Stimulated activated CD4-positive, alpha-beta T cell treated with anti-CD3 and anti-CD28 coated beads, Interleukin-4, amount 100 ng/mL, for 4 hours (primary cell): ENCODE measurements at regions not wholly inside any gene's neighbourhood (a gene's known extent, or its start where the extent isn't known, plus 50 kb on each side); places are given as distances from the start of the nearest gene placed in this dataset.
"Not testable (repeated sequence)": the region's sequence is repeated elsewhere in the genome, so short reads cannot be mapped to it uniquely, and the experiment has no call there.

Experiments used
- DNase-seq, 2 experiments: peaks; one replicate each; pipeline ENCODE4 v3.0.0-alpha.2; 2020

DNA sequence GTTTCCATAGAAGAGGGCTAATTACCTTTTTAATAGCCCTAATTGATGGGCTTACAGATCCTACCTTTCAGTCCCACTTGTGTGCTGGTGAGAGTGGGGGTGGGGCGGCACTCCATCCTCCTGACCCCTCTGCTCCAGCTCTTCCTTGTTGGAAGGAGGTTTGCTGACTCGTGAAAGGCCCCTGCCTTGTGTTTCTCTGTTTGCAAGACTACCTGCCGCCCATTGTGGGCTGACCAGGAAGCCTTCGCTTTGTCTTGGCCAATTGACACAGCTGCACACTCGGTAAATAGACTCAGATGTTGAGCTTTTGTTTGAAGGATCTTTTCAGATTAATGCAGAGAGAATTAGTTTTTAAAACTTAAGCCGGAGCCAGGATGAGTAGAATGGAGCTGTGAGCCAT is 197.3 kb upstream of the HES1 start:
- DNase-seq, result no peak

DNA sequence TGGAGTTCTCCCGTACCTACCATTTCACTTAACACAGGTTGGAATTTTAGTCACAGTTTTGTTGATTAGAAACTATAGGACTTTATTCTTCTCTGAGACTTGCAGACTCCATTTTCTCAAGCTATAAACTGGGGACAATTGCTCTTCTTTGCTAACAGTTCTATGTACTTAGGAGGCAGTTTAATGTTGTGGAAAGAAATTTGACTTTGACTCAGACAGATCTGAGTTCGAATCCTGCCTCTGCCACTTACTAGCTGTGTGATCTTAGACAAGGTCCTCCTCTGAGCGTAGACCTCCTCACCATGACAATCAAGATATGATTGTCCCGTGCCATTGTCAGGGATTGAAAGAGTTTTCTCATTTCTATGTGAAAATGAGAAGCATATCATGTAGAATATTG is 196.4 kb upstream of the HES1 start:
- no peak for DNase-seq

DNA sequence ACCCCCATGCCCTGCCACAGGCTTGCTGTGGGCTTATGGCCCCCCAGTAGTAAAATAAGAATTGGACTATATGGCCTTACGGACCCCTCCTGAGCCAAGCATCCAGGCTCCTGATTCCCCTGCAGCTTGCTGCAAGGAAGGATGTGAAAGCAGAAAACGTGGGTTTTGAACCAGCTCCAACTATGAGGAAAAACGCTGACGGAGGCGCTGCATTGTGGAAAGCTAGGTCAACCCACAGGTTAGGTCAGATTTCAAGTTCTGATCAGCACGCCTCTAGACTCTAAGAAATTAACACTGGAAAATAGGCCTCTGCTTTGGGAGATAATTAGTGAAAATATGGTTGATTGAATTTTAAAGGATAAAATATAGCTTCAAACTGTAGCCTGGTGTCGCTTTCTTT is 195.4 kb upstream of the HES1 start:
- no peak for DNase-seq

DNA sequence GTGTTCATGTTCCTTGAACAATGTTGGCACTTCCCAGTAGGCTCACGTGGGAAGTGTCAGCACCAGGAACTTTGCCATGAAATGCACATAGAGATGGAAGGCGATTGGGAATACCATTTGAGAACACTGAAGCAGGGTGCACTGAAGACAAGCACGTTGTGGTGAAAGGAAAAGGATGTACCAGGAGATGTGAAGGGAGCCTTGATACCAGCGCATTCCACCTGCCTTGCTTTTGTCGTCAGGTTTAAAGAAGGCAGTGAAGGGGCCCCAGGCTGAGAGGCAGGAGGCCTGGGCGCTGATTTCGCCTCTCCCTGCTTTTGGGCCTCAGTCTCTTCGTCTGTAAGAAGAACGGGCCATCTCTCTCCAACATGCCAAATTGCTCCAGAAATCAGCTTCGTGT is 194.5 kb upstream of the HES1 start:
- no peak for DNase-seq

GRCh38 chr3:193942516-193943055 is 193.4 kb upstream of the HES1 start:
- no peak for DNase-seq

- no peak for DNase-seq
These were observed 192.7 kb upstream of the HES1 start for GRCh38 chr3:193943200-193943599.

- DNase-seq, result no peak
These were observed 192.0 kb upstream of the HES1 start for GRCh38 chr3:193943851-193944517.

DNA sequence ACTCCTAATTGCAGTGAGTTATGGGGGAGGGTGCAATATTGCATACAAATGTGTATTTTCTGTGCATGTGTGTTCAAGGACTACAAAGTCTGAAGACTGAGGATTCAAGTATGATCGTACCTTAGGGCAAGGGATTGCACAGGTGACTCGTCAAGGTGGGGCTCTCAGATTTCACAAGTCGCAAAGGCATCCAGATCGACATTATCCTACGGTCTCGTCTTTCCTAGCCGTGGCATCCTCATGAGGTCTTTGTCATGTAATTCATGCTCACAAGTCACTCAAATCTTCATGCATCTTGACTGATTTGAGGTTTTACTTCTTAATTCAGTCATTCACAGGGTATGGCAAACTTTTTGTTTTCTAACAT is 191.4 kb upstream of the HES1 start:
- DNase-seq, result no peak

DNA sequence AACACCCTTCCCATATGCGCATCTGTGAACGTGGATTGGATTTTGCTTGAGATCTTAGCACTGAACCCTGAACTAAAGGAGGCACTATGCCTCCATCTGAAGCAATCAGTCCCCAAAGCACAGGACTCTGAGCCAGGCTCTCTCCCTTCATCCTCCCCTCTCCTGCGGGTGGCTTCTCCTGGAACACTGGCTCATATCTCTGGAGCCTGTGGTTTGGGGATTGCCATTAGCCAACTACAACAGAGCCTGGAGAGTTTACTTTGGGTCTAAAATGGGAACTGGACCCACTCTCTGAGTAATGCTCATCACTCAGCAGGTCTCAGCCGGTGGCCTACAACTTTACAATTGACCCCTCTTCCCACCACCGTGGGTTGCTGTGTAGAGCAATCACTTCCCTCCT is 190.8 kb upstream of the HES1 start:
- DNase-seq, result no peak

- no peak for DNase-seq
These were observed 189.0 kb upstream of the HES1 start for GRCh38 chr3:193946945-193947344.

GRCh38 chr3:193947596-193947995 is 188.4 kb upstream of the HES1 start:
- no peak for DNase-seq

DNA sequence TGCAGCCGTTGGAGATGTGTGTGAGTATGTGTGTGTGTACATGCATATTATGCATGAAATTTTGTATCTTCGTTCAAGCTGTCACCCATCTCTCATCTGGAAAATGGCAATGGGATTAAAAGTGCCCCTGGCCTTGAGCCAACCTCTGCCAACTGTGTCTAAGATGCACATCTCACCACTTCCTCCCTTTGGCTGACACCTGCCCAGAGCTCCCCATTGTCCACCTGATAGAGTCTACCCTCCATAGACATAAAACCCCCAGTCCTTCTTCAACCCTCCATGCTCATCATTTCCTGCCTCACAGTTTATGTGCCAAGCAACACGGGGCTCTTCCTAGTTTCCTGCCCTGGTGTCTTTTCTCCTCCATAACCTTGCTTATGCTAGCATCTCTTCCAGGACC is 187.5 kb upstream of the HES1 start:
- DNase-seq, result no peak

GRCh38 chr3:193951859-193952258 is 184.1 kb upstream of the HES1 start:
- DNase-seq, result no peak

DNA sequence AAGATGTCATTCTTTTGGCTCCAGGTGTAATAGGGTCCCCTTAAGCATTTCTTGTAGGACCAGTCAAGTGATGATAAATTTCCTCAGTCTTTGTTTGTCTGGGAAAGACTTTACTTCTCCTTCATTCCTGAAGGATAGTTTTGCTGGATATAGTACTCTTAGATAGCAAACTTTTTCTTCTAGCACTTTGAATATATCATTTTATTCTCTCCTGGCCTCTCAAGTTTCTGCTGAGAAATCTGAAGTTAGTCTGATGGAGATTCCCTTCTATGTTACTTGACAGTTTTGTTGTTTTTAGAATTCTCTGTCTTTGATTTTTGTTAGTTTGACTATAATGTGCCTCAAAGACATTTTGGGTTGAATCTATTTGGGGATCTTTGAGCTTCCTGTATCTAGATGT is 181.2 kb upstream of the HES1 start:
- DNase-seq, result no peak

DNA sequence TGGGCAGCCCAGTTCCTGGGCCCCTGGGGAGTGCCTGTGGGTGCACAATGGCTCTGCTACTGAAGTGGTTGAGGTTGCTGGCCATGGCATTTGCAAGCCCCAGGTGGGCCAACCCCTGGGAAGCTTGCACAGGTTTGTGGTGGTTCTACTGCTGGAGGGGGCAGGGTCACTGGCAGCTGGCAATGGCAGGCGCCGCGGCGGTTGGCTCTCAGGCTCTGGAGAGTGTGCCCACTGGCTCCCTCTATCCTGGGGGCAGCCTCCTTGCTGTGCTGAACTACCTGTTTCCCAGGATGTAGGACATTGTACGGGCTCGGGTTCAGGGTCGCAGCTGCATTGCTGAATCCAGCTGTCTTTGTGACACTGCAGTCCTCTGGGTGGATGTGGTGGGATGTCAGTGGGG is 180.2 kb upstream of the HES1 start:
- no peak for DNase-seq

- no peak for DNase-seq
These were observed 176.1 kb upstream of the HES1 start for GRCh38 chr3:193959861-193960260.

DNA sequence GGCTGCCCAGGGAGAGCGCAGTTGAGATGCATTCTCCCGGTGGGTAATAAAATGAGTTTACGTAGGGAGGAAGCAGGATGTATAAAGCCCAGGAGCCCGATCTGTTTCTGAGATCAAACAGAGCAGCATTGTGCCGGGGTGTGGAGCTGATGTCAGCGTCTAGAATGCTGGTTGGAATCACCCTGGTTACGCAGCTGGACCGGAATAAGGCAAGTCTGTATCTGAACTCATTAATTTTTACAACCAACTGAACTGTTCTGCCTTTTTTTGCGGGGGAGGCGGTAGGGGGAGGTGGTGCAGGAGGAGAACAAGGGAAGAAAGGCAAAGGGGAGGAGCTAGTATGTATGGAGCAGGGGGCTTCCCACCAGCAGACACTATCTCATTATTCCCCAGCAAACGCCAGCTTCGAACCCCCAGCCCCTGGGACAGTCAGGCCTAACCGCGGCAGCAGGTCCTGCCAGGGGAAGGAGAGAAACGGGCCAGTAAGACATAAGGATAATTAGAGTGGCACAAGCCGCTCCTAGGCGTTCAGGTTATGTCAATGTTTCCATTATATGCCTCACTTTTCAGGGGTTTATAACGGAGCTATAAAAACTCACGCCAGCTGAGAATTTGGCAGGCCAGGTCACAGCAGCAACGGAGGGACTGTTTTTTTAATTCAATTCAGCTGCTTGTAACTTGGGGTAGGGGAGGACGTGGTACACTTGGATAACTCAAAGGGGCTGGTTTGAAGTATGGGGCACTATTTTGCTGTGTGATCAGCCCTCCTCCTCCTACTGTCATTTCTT is 175.3 kb upstream of the HES1 start:
- no peak for DNase-seq

GRCh38 chr3:193962986-193963685 is 172.8 kb upstream of the HES1 start:
- no peak for DNase-seq

DNA sequence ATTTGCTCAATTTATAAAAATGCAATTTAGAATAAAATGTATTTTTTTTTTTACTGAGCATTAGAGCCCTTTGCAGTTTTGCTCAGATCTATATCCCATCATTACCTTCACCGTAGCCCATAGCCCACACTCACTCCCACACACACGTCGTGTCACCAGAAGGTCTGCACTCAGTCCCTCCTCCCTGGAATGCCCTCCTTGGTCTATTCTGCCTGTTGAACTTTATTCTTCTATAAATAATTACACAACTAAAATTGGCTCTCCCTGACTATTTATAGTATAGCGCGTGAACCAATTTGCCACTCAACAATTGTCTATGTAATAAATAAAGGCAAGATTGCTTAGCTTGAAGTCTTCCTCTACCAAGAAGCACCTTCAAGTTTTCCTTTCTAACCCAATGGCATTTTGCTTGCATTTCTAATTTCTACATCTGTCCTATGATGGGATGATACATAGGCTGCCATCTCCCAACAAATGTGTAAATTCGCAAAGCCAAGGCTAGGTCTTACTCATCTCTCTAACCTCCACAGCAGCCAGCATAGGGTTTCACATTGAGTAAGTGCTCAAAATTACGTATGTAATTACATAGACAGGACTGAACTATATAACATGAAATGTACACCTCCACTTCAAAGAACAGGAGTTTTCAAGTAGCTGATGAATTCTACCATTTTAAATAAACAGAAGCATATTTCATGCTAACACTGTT is 172.0 kb upstream of the HES1 start:
- no peak for DNase-seq

DNA sequence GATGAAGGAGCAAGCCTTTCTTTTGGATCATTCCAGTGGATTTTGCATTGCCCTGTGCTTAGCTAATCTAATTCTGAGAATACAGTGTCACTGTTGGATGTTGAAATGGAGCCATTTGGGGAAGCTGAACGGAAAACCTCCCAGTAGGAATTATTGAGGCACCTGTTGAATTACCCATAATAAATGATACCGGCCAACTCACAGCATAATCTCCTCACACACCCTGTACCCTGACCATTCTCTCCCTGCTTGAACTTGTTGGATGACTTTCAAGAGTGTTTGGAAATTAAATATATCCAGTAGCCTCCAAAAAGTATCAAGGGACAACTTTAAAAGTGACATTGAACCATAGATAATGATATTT is 171.4 kb upstream of the HES1 start:
- no peak for DNase-seq

DNA sequence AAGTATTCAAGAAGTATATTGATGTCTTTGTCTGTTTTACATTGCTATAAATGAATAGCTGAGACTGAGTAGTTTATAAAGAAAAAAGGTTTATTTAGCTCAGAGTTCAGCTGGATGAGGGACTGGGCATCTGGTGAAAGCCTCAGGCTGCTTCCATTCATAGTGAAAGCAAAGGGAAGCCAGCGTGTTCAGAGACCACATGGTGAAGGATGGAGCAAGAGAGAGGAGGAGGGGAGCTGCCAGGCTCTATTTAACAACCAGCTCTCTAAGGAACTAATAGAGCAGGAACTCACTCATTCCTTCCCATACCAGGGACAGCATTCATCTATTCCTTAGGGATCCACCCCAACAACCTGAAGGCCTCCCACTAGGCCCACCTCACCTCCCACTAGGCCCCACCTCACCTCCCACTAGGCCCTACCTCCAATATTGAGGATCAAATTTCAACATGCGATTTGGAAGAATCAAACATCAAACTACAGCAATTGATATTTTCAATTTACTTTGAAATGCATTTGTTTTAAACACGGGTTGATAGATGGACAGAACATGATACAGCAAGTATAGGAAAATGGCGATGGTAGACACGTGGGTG is 167.5 kb upstream of the HES1 start:
- DNase-seq, result no peak

GRCh38 chr3:193970131-193970772 is 165.7 kb upstream of the HES1 start:
- not testable (repeated sequence) for DNase-seq
